Dendritic cell treated with granulocyte-macrophage colony-stimulating factor and Interleukin-4, amounts not matched to agents 40 ng/mL and 50 ng/mL, for 4 days (primary cell): ENCODE measurements at regions not wholly inside any gene's neighbourhood (a gene's known extent, or its start where the extent isn't known, plus 50 kb on each side); places are given as distances from the start of the nearest gene placed in this dataset.

Experiments used
- H3K27ac Mint-ChIP-seq: one replicate; pipeline ENCODE4 v1.8.0; 2022; ENCODE audit warnings: mild to moderate bottlenecking, mixed read lengths
- H3K27me3 Mint-ChIP-seq: one replicate; pipeline ENCODE4 v1.8.0; 2022; ENCODE audit warnings: mild to moderate bottlenecking, mixed read lengths
- H3K36me3 Mint-ChIP-seq: one replicate; pipeline ENCODE4 v1.8.0; 2022; ENCODE audit warnings: low read depth, mixed read lengths
- H3K4me1 Mint-ChIP-seq: one replicate; pipeline ENCODE4 v1.8.0; 2022; ENCODE audit warnings: low read depth, mixed read lengths
- H3K4me3 Mint-ChIP-seq: one replicate; pipeline ENCODE4 v1.8.0; 2022; ENCODE audit warnings: mild to moderate bottlenecking, moderate library complexity, mixed read lengths
- H3K9me3 Mint-ChIP-seq: one replicate; pipeline ENCODE4 v1.8.0; 2022; ENCODE audit warnings: mixed read lengths
- intact Hi-C: fragments of 100-400 bp; cut with micrococcal nuclease; formaldehyde crosslinking; loops from one replicate; pipeline ENCODE4 v1.15.0; 2022

DNA sequence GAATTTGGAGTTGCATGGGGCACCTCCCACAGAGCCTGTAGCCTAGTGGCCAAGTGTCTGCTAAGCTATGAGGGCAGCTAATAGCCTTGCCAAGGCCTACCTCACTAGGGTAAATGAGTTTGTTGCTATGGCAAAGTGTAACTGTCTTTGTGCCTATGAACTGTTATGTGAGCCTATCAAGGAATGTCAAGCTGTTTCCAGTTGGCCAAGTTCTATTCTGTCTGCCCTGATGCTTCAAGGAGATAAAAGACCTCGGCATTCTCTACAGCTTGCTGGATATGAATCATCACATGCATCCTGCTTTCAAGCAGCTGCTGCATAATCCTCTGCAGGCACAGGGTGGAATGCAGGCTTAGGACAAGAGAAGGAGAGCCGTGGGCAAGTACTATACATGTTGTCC is 69.8 kb upstream of the CCDC112 start:
- no peaks in the 10 kb centered on the region for H3K4me1 Mint-ChIP-seq
- no peaks in the 10 kb centered on the region for H3K9me3 Mint-ChIP-seq
- no peaks in the 10 kb centered on the region for H3K36me3 Mint-ChIP-seq
- H3K4me3 Mint-ChIP-seq, result no peak overlapping the region
- no peak overlapping the region for H3K27ac Mint-ChIP-seq
- peaks cover 6% of the 10 kb centered on the region for H3K27me3 Mint-ChIP-seq
- intact Hi-C loops, result no loop called here

DNA sequence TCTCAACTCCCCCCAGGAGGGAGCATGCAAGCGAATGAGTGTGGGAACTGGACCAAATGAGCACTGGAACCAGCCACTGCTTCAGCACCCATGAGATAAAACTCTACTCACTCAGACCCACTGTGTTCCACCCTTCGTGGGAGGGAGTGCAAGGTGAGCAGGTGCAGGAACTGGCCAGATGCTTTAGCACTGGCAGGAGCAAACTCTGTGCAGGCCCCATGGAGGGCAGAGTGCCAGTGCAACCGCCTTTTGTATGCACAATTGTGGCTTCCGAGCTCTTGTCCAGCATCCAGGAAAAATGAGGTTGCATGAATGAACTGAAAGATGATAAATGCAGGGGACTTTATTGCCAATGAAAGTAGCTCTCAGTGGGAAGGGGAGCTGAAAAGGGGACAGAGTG is 67.4 kb upstream of the CCDC112 start:
- H3K4me3 Mint-ChIP-seq, result no peak overlapping the region
- no peaks in the 10 kb centered on the region for H3K36me3 Mint-ChIP-seq
- intact Hi-C loops, result no loop called here
- H3K27ac Mint-ChIP-seq, result no peak overlapping the region
- H3K27me3 Mint-ChIP-seq, result peaks cover 11% of the 10 kb centered on the region
- no peaks in the 10 kb centered on the region for H3K4me1 Mint-ChIP-seq
- H3K9me3 Mint-ChIP-seq, result no peaks in the 10 kb centered on the region

- intact Hi-C loops, result no loop called here
- H3K9me3 Mint-ChIP-seq, result peaks cover 8% of the 10 kb centered on the region
- no peaks in the 10 kb centered on the region for H3K4me1 Mint-ChIP-seq
- H3K27me3 Mint-ChIP-seq, result peaks cover 17% of the 10 kb centered on the region
- no peak overlapping the region for H3K4me3 Mint-ChIP-seq
- H3K27ac Mint-ChIP-seq, result no peak overlapping the region
- no peaks in the 10 kb centered on the region for H3K36me3 Mint-ChIP-seq
These were observed 63.7 kb upstream of the CCDC112 start for GRCh38 chr5:115360046-115360685.

GRCh38 chr5:115355767-115356381 is 59.4 kb upstream of the CCDC112 start:
- peaks cover 18% of the 10 kb centered on the region for H3K9me3 Mint-ChIP-seq
- intact Hi-C loops, result no loop called here
- no peaks in the 10 kb centered on the region for H3K4me1 Mint-ChIP-seq
- peaks cover 12% of the 10 kb centered on the region for H3K27me3 Mint-ChIP-seq
- H3K36me3 Mint-ChIP-seq, result no peaks in the 10 kb centered on the region
- no peak overlapping the region for H3K27ac Mint-ChIP-seq
- H3K4me3 Mint-ChIP-seq, result no peak overlapping the region

DNA sequence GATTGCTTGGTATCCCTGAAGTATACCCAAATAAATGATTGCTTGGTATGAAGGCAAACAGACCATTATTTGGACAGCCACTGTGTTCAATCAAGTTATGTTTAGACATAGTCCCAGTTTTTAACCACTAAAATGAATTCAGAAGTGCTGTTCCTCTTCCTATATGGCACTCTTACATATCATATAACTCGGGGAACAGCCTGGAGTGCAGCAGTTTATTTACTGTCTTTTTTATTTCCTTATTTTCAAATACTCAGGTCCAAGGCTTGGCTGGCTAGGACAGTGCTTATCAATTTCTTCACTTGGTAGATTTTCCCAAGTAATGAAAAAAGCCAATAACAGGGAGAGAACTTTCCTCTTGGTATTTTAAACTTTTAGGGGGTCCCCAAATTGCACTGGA is 58.6 kb upstream of the CCDC112 start:
- intact Hi-C loops, result no loop called here
- Mint-ChIP-seq H3K4me3 (no peak overlapping the region), H3K4me1 (no peaks in the 10 kb centered on the region), H3K27ac (no peak overlapping the region), H3K27me3 (peaks cover 12% of the 10 kb centered on the region), H3K9me3 (peaks cover 18% of the 10 kb centered on the region), H3K36me3 (no peaks in the 10 kb centered on the region)

- Mint-ChIP-seq H3K27ac (no peak overlapping the region), H3K4me3 (no peak overlapping the region), H3K27me3 (peaks cover 9% of the 10 kb centered on the region), H3K4me1 (peaks cover 5% of the 10 kb centered on the region), H3K9me3 (peaks cover 18% of the 10 kb centered on the region), H3K36me3 (no peaks in the 10 kb centered on the region)
- intact Hi-C loops, result no loop called here
These were observed 57.8 kb upstream of the CCDC112 start for GRCh38 chr5:115354246-115354645.

DNA sequence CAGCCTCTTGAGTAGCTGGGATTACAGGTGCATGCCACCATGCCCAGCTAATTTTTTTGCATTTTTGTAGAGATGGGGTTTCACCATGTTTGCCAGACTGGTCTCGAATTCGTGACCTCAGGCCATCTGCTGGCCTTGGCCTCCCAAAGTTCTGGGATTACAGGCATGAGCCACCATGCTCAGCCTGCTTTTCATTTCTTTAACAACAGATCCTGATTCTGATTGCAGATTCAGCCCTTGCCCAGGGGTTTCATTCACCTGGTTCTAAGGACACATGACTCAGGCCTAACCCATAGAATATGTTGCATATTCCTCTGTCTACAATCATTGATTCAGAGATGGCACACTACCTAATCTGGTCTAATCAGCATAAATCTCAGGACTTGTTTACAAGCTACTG is 56.1 kb upstream of the CCDC112 start:
- Mint-ChIP-seq H3K36me3 (no peaks in the 10 kb centered on the region), H3K9me3 (peaks cover 18% of the 10 kb centered on the region), H3K4me1 (peaks cover 13% of the 10 kb centered on the region), H3K27ac (no peak overlapping the region), H3K27me3 (peaks cover 2% of the 10 kb centered on the region), H3K4me3 (no peak overlapping the region)
- intact Hi-C loops, result no loop called here

GRCh38 chr5:115351356-115352195 is 55.1 kb upstream of the CCDC112 start:
- intact Hi-C loops, result no loop called here
- H3K36me3 Mint-ChIP-seq, result no peaks in the 10 kb centered on the region
- no peak overlapping the region for H3K4me3 Mint-ChIP-seq
- peaks cover 5% of the 10 kb centered on the region for H3K27me3 Mint-ChIP-seq
- H3K27ac Mint-ChIP-seq, result no peak overlapping the region
- peaks cover 13% of the 10 kb centered on the region for H3K4me1 Mint-ChIP-seq
- peaks cover 19% of the 10 kb centered on the region for H3K9me3 Mint-ChIP-seq

DNA sequence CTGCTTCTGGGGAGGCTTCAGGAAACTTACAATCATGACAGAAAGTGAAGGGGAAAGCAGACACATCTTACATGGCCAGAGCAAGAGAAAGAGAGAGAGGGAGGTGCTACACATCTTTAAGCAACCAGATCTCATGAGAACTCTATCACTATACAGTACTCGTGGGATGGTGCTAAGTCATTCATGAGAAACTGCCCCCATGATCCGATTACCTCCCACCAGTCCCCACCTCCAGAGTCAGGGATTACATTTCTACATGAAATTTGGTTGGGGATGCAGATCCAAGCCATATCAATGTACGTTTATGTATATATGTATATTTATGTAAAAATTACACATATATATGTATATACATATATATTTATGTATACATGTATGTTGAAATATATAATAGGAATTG is 54.4 kb upstream of the CCDC112 start:
- Mint-ChIP-seq H3K27me3 (peaks cover 7% of the 10 kb centered on the region), H3K4me1 (peaks cover 13% of the 10 kb centered on the region), H3K4me3 (no peak overlapping the region), H3K27ac (no peak overlapping the region), H3K9me3 (peaks cover 23% of the 10 kb centered on the region), H3K36me3 (no peaks in the 10 kb centered on the region)
- intact Hi-C loops, result no loop called here

DNA sequence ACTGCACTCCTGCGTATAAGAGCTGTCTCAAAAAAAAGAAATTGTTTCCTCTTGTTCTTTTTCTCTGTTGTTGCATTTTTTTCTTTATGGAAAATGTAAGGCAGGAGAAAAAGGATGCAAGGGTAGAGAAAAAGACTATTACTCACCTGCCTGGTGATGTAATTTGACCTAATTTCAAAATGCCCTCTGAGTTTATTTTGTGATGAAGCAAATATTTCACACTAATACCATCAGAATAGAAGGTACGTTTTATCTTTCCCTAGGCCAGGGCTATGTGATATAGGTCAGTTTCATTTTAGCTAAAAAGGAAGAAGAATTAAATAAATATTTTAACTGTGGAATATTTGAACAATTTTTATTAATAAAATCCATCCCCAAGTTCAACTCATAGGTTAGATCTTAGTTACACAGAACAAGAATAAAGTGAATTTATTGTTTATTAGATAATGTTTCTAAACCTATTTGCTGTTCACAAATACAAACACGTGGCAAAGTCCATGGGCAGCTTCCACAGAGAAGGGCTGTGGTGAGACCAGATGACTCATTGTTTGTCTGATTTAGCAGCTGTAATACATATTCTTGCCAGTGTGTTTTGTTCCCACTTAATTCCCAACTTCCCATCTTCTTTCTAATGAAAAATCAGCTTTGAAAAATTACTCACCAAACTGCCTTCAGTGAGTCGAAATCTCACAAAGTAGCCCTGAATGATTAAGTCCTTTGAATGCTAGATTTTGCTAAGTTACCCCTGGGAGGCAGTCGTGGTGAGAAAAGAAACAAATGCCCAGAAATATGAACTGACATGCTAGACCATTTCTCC is 52.8 kb upstream of the CCDC112 start:
- H3K36me3 Mint-ChIP-seq, result no peaks in the 10 kb centered on the region
- peaks cover 10% of the 10 kb centered on the region for H3K27me3 Mint-ChIP-seq
- intact Hi-C loops, result no loop called here
- H3K4me1 Mint-ChIP-seq, result peaks cover 13% of the 10 kb centered on the region
- H3K9me3 Mint-ChIP-seq, result peaks cover 21% of the 10 kb centered on the region
- H3K4me3 Mint-ChIP-seq, result no peak overlapping the region
- H3K27ac Mint-ChIP-seq, result no peak overlapping the region

DNA sequence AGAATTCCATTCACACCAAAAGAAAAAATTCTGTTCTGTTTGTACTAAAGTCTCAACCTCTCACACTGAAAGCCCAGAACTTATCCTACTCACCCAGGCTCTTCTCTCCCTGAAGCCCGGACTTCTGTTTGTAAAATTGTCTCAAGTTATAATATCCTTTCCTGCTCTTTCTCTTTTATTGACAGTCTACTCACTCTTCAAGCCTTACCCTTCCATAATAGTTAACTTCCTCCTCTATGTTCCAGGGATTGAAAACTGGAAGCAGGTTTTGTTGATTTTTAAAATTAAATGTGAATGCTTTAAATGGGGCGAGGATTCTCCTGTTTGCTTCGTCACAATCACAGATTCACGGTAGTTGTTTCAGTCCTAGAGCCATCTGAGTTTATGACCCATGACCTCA is 51.7 kb upstream of the CCDC112 start:
- Mint-ChIP-seq H3K9me3 (peaks cover 16% of the 10 kb centered on the region), H3K4me1 (peaks cover 13% of the 10 kb centered on the region), H3K27me3 (peaks cover 8% of the 10 kb centered on the region), H3K36me3 (no peaks in the 10 kb centered on the region), H3K27ac (no peak overlapping the region), H3K4me3 (no peak overlapping the region)
- intact Hi-C loops, result no loop called here
